ENCODE measurements at regions not wholly inside any gene's neighbourhood (a gene's known extent, or its start where the extent isn't known, plus 50 kb on each side); places are given as distances from the start of the nearest gene placed in this dataset.
A peak's percentile ranks its signal among the peaks of the same experiment; 100 is the strongest.
"Not testable (repeated sequence)": the region's sequence is repeated elsewhere in the genome, so short reads cannot be mapped to it uniquely, and the experiment has no call there.

DNA sequence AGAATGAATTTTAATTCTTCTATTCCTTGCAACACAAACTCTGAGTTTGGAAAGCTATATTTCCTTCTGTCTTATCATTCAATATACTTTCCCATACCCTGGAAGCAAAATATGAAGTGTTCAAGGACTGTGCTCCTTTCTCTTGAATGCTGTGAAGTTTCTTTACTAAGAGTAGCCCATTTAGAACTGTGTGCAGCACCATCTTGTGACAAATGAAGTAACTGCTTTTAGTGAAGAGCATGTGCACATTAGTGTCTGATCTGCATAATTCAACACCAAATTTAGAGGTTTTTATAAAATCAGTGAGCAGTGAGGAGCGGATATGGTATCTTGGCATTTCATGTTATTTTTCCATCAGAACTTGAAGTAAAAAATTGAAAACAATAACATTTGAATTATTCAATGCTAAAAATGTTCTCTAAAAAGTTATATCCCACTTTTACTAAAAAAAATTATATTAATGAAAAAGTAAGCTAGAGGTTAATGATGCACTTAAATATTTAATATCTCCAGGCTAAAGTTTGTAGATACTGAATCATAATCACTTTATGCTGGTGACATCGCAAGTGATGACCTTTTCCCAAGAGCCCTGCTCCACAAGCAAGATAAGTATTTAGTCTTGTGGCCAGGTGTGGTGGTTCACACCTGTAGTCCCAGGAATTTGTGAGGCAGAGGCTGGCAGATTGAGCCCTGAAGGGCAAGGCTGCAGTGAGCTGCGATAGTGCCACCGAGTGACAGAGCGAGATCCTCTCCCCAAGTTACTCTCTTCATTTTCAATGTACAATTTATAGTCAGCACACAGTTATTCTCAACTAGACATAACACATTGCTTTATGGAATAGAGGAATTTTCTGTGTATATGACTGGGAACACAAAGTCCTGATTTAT, 108.8 kb upstream of the PCLO start:
- TF ChIP-seq ZFX (IDR thresholded peaks at IDR 0.05): no peak
- TF ChIP-seq, protein P1, sequence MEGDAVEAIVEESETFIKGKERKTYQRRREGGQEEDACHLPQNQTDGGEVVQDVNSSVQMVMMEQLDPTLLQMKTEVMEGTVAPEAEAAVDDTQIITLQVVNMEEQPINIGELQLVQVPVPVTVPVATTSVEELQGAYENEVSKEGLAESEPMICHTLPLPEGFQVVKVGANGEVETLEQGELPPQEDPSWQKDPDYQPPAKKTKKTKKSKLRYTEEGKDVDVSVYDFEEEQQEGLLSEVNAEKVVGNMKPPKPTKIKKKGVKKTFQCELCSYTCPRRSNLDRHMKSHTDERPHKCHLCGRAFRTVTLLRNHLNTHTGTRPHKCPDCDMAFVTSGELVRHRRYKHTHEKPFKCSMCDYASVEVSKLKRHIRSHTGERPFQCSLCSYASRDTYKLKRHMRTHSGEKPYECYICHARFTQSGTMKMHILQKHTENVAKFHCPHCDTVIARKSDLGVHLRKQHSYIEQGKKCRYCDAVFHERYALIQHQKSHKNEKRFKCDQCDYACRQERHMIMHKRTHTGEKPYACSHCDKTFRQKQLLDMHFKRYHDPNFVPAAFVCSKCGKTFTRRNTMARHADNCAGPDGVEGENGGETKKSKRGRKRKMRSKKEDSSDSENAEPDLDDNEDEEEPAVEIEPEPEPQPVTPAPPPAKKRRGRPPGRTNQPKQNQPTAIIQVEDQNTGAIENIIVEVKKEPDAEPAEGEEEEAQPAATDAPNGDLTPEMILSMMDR (conservative IDR thresholded peaks at IDR 0.05): peak; percentile 71
- no peak overlapping the region for H3K27ac ChIP-seq

DNA sequence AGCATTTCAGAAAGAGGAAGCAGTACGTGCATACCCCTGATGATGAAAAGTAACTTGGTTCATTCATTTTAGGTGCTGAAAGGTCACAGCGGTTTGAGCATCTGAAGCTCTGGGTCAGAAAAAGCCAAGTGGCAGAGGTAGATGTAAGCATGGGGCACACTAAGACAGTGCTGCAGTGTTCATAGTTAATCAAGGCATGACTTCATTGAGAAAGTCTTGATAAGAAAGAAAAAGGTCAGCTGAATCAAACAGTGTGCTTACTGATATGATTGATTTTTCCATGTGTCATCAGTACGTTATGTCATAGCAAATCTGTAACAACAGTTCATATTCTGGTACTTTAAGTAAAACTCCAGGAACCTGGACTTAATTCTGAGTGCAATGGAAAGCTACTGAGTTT, 107.7 kb upstream of the PCLO start:
- TF ChIP-seq, protein P1 (conservative IDR thresholded peaks at IDR 0.05): no peak
- no peak for TF ChIP-seq ZFX (IDR thresholded peaks at IDR 0.05)
- H3K27ac ChIP-seq: no peak overlapping the region

DNA sequence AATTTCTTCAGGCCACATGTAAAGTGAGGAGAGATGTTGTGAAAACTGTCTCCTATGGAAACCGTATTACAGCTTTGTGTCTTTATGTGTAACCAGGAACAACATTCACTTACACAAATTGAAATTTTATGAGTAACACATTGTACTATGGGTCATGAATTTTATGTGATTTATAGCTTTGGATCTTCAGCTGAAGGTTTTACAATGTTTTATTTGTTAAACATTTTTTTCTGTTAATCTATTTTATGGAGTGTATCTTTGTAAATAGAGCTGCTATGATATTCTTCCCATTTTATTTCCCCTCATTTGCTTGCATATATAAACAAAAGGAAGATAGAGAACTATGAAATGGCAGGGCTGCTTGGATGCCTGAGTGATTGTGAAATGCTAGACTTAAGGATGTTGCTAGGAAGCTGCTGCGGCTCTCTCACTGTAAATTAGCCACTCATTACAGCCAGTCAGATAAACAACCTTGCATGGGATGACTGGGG, 104.5 kb upstream of the PCLO start:
- no peak overlapping the region for H3K27ac ChIP-seq
- TF ChIP-seq, protein P1 (conservative IDR thresholded peaks at IDR 0.05): no peak
- no peak for TF ChIP-seq ZFX (IDR thresholded peaks at IDR 0.05)

GRCh38 chr7:83263442-83264034, 100.9 kb upstream of the PCLO start:
- H3K27ac ChIP-seq: not testable (repeated sequence)

DNA sequence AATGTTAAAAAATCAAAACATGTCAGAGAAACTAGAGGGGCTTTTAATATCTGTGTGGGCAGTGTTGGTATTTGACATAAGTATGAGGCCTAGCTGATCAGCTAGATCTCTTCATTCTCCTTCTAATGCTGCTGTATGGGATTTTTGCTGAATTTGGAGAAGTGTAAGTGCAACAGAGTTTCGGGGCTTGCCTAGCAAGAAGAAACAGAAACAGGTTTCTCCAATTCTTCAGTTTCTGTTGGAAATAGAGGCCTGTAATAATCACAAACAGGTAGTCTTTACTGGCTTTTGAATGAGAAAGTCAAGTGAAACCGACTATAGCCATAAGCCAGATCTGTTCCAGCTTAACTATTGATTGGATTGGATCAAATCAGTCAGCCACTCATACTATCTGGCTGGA, 96.4 kb upstream of the PCLO start:
- no peak overlapping the region for H3K27ac ChIP-seq

GRCh38 chr7:83248000-83248399, 85.3 kb upstream of the PCLO start:
- H3K27ac ChIP-seq: no peak overlapping the region
- TF ChIP-seq ZFX (IDR thresholded peaks at IDR 0.05): no peak
- TF ChIP-seq, protein P1 (conservative IDR thresholded peaks at IDR 0.05): no peak

More for the DNA sequence above, 96.4 kb upstream of the PCLO start:
- TF ChIP-seq, protein P1 (conservative IDR thresholded peaks at IDR 0.05): no peak
- TF ChIP-seq ZFX (IDR thresholded peaks at IDR 0.05): no peak

GRCh38 chr7:83219231-83219630, 56.5 kb upstream of the PCLO start:
- not testable (repeated sequence) for H3K27ac ChIP-seq

DNA sequence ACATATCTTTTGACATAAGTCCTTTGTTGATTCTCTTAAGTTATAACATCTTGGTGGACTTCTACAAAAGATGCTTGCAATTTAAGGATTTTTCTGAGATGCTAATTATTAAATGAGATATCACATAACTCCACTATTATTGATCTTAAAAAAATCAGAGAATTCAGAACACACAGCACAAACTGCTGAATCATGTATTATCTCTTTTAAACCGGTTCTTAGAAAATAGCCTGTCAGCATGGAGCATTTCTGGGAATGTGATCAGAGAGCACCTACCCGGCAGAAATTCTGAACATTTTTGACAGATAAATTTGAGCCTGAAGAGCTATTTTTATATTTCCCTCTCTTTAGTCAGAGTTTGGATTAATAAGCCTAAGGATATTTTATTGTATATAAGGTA, 50.2 kb upstream of the PCLO start:
- H3K27ac ChIP-seq: no peak overlapping the region
- TF ChIP-seq, protein P1 (conservative IDR thresholded peaks at IDR 0.05): no peak

All from C4-2B (cell line).